ENCODE measurements at regions not wholly inside any gene's neighbourhood (a gene's known extent, or its start where the extent isn't known, plus 50 kb on each side); places are given as distances from the start of the nearest gene placed in this dataset.

GRCh38 chr5:98414938-98415337, 358.5 kb upstream of the RGMB start:
- TF ChIP-seq CTCF (conservative IDR thresholded peaks at IDR 0.05) (no peak), ZFX (IDR thresholded peaks at IDR 0.05) (no peak)

All from C4-2B (cell line).